H1 (cell line): ENCODE measurements at regions not wholly inside any gene's neighbourhood (a gene's known extent, or its start where the extent isn't known, plus 50 kb on each side); places are given as distances from the start of the nearest gene placed in this dataset.

Source experiments
- CTCF ChIP-seq, 3 experiments: IDR thresholded peaks; 1 replicate in 2 of 3; 2 replicates in 1 of 3; pipeline versions ENCODE4 v1.5.1 to v1.6.1; 2011; ENCODE audit warnings: low read length in 3 of 3, mild to moderate bottlenecking in 3 of 3, inconsistent platforms in 2 of 3, low read depth in 1 of 3, moderate library complexity in 1 of 3; ENCODE audit not compliant: insufficient read depth in 1 of 3; ENCODE audit errors: control extremely low read depth in 1 of 3
- EGR1 ChIP-seq: IDR thresholded peaks from 2 replicates; pipeline ENCODE4 v1.6.1; 2011; ENCODE audit warnings: low read depth, low read length, borderline replicate concordance
- RBBP5 ChIP-seq: IDR thresholded peaks from 2 replicates; pipeline ENCODE4 v1.7.1; 2012; ENCODE audit warnings: low read depth, mild to moderate bottlenecking, inconsistent platforms, low read length, moderate library complexity, borderline replicate concordance

DNA sequence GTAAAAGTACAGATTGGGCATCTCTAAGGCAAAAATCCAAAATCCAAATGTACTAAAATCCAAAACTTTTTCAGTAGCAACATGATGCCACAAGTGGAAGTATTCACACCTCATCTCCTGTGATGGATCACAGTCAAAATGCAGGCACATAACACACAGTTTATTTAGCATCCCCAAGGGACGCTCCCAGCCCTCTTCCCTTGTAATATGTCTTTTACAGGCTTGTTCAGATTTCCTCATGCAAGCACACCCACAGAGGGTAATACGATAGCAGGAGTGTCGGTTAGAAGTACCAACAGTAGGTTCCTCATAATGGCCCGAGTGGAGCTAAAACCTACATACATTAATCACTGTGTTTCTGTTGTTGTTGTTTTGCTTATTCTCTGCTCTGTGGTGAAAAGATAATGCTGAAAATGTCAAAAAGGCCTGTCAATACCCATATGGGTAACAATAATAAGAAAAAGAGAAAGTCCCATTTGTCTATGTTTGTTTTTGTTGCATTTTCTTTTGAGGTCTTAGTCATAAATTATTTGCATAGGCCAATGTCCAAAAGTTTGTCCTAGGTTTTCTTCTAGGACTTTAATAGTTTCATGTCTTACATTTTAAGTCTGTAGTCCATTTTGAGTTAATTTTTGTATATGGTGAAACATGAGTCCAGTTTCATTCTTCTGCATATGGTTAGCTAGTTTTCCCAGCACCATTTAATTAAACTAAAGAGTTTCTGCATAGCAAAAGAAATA lies 133.1 kb downstream of the LRIG3 start (continued):
- TF ChIP-seq CTCF (IDR thresholded peaks at IDR 0.05; ENCODE audit: control extremely low read depth in 1 of 3, insufficient read depth in 1 of 3, low read depth in 1 of 3, low read length in 3 of 3) (no peak), EGR1 (no peak), RBBP5 (no peak)
